IMR-90 (cell line): ENCODE measurements at regions not wholly inside any gene's neighbourhood (a gene's known extent, or its start where the extent isn't known, plus 50 kb on each side); places are given as distances from the start of the nearest gene placed in this dataset.
"Not testable (repeated sequence)": the region's sequence is repeated elsewhere in the genome, so short reads cannot be mapped to it uniquely, and the experiment has no call there.

ENCODE experiments used
- ATAC-seq: fragments of 200-7000 bp; cut with Tn5 transposase; 2 replicates; pipeline ENCODE4 v1.9.1; 2020; ENCODE audit warnings: low read depth, mild to moderate bottlenecking, moderate library complexity
- BruUV-seq: library from RNA; stranded (reverse); fragments of 400-500 nt; replicated peaks from 2 replicates; lab custom pipeline; 2021; lab: Mats Ljungman, UMichigan
- CTCF ChIA-PET: fragments of 300-600 bp; formaldehyde crosslinking; extraction: SDS; loops from one replicate; lab custom pipeline; 2021; ENCODE audit warnings: antibody characterized with exemption; lab: Yijun Ruan, JAX
- POLR2A ChIA-PET: fragments of 300-600 bp; sonication (Branson Sonifier 250); formaldehyde crosslinking; loops from one replicate; lab custom pipeline; 2022; ENCODE audit warnings: antibody characterized with exemption; ENCODE audit not compliant: unreplicated experiment; lab: Charles Lee
- DNase-seq: peaks from one replicate; pipeline ENCODE4 v3.0.0; 2013
- H2AFZ ChIP-seq: replicated peaks from 2 replicates; pipeline ENCODE3; 2013; ENCODE audit warnings: low read length, mild to moderate bottlenecking; ENCODE audit not compliant: poor library complexity
- H2AK5ac ChIP-seq: 2 replicates; pipeline ENCODE4 v1.6.1; 2013; ENCODE audit warnings: low read depth, low read length, inconsistent platforms
- H2AK9ac ChIP-seq: replicated peaks from 2 replicates; pipeline ENCODE3; 2013; ENCODE audit warnings: mild to moderate bottlenecking, low read depth, low read length, moderate library complexity; ENCODE audit not compliant: poor library complexity
- H2BK120ac ChIP-seq: 2 replicates; pipeline ENCODE4 v1.6.1; 2013; ENCODE audit warnings: low read depth, low read length, inconsistent platforms
- H2BK15ac ChIP-seq: 3 replicates; pipeline ENCODE4 v1.6.1; 2013; ENCODE audit warnings: low read depth, low read length, inconsistent platforms
- H2BK20ac ChIP-seq: 2 replicates; pipeline ENCODE4 v1.6.1; 2013; ENCODE audit warnings: low read depth, mild to moderate bottlenecking, inconsistent platforms, low read length, moderate library complexity
- H2BK5ac ChIP-seq: 2 replicates; pipeline ENCODE4 v1.6.1; 2013; ENCODE audit warnings: mild to moderate bottlenecking, low read depth, low read length, inconsistent platforms; ENCODE audit not compliant: poor library complexity, severe bottlenecking
- H3K14ac ChIP-seq: replicated peaks from 2 replicates; pipeline ENCODE4 v1.6.1; 2013; ENCODE audit warnings: low read depth, low read length, inconsistent platforms
- H3K18ac ChIP-seq: 2 replicates; pipeline ENCODE4 v1.6.1; 2013; ENCODE audit warnings: low read depth, low read length, control low read depth
- H3K23ac ChIP-seq: 2 replicates; pipeline ENCODE4 v1.6.1; 2013; ENCODE audit warnings: low read depth, low read length, inconsistent platforms
- H3K27ac ChIP-seq: 2 replicates; pipeline ENCODE4 v1.5.1; 2013; ENCODE audit warnings: mild to moderate bottlenecking, control low read depth, low read length; ENCODE audit not compliant: insufficient read depth
- H3K27me3 ChIP-seq: 2 replicates; pipeline ENCODE4 v1.6.1; 2013; ENCODE audit warnings: low read length; ENCODE audit not compliant: control insufficient read depth, insufficient read depth
- H3K36me3 ChIP-seq: 2 replicates; pipeline ENCODE4 v1.6.1; 2013; ENCODE audit warnings: low read length, mixed read lengths; ENCODE audit not compliant: control insufficient read depth, insufficient read depth
- H3K4ac ChIP-seq: 2 replicates; pipeline ENCODE4 v1.6.1; 2013; ENCODE audit warnings: low read depth, low read length, inconsistent platforms
- H3K4me1 ChIP-seq: 2 replicates; pipeline ENCODE4 v1.6.1; 2013; ENCODE audit warnings: low read length, mixed read lengths; ENCODE audit not compliant: control insufficient read depth, insufficient read depth
- H3K4me2 ChIP-seq: 2 replicates; pipeline ENCODE4 v1.6.1; 2013; ENCODE audit warnings: low read depth, mild to moderate bottlenecking, control low read depth, low read length, moderate library complexity
- H3K4me3 ChIP-seq: 2 replicates; pipeline ENCODE4 v1.5.1; 2013; ENCODE audit warnings: low read depth, mild to moderate bottlenecking, control low read depth, low read length, moderate library complexity; ENCODE audit not compliant: insufficient read depth
- H3K56ac ChIP-seq: 2 replicates; pipeline ENCODE4 v1.6.1; 2013; ENCODE audit warnings: low read length, inconsistent platforms; ENCODE audit not compliant: insufficient read depth; ENCODE audit errors: extremely low read depth
- H3K79me1 ChIP-seq, 2 experiments: 2 replicates each; pipeline ENCODE4 v1.6.1; 2013; ENCODE audit warnings: low read length in 2 of 2, inconsistent platforms in 1 of 2, low read depth in 1 of 2
- H3K9ac ChIP-seq: 2 replicates; pipeline ENCODE4 v1.6.1; 2013; ENCODE audit warnings: low read depth, low read length, control low read depth
- H3K9me1 ChIP-seq: 2 replicates; pipeline ENCODE4 v1.6.1; 2013; ENCODE audit warnings: low read length, inconsistent platforms; ENCODE audit not compliant: insufficient read depth
- H3K9me3 ChIP-seq: 2 replicates; pipeline ENCODE4 v1.6.1; 2013; ENCODE audit warnings: low read length; ENCODE audit not compliant: control insufficient read depth, insufficient read depth
- H4K20me1 ChIP-seq: 2 replicates; pipeline ENCODE4 v1.6.1; 2013; ENCODE audit warnings: low read length, inconsistent platforms; ENCODE audit not compliant: insufficient read depth
- H4K5ac ChIP-seq: 2 replicates; pipeline ENCODE4 v1.6.1; 2013; ENCODE audit warnings: mild to moderate bottlenecking, low read depth, low read length, control low read depth
- H4K8ac ChIP-seq, 2 experiments: 2 replicates each; pipeline ENCODE4 v1.6.1; 2013; ENCODE audit warnings: low read depth in 2 of 2, low read length in 2 of 2, control low read depth in 1 of 2, inconsistent platforms in 1 of 2
- H4K91ac ChIP-seq: 2 replicates; pipeline ENCODE4 v1.6.1; 2013; ENCODE audit warnings: low read depth, low read length, inconsistent platforms; ENCODE audit not compliant: insufficient read depth
- WGBS, 2 experiments: methylation state at CpG; one replicate each; pipeline versions ENCODE4 v1.1.5 to v1.1.7; 2013; ENCODE audit warnings: missing lambda C conversion rate in 2 of 2; ENCODE audit not compliant: insufficient read length in 1 of 2; ENCODE audit errors: extremely low coverage in 2 of 2; 5-methylcytosine and 5-hydroxymethylcytosine counted together
- dilution Hi-C: fragments of 300-500 bp; cut with HindIII; formaldehyde crosslinking; loops from one replicate; pipeline ENCODE4 v1.14.3; 2018; ENCODE audit warnings: low sequenced_read_pairs; ENCODE audit not compliant: unreplicated experiment
- in situ Hi-C: fragments of 300-500 bp; cut with MboI; formaldehyde crosslinking; loops from 3 replicates; pipeline ENCODE4 v1.14.3; 2019; ENCODE audit warnings: low sequenced_read_pairs, inconsistent platforms, mixed read lengths
- intact Hi-C: fragments of 100-400 bp; cut with micrococcal nuclease; formaldehyde crosslinking; loops from 2 replicates; pipeline ENCODE4 v1.10.0; 2022

DNA sequence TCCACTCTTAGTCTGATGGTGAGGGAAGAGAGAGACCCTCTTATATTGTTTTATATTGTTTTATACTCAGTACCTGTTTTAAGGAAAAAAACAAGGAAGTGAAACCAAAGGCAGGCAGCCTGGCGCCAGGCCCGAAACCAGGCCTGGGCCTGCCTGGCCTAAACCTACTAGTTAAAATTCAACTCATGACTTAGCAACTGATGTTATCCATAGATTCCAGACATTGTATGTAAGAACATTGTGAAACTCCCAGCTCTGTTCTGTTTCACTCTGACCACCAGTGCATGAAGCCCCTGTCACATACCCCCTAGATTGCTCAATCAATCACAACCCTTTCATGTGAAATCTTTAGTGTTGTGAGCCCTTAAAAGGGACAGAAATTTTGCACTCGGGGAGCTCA, 1226.7 kb downstream of the ROBO2 start:
- H3K14ac ChIP-seq, POLR2A ChIA-PET, H3K23ac ChIP-seq, CTCF ChIA-PET, H3K56ac ChIP-seq, H3K4me2 ChIP-seq, H4K8ac ChIP-seq, H2AK9ac ChIP-seq, H3K27me3 ChIP-seq, H2BK15ac ChIP-seq, dilution Hi-C loops, H4K20me1 ChIP-seq, BruUV-seq, H3K18ac ChIP-seq, H3K36me3 ChIP-seq, H2BK5ac ChIP-seq, H2BK20ac ChIP-seq, H3K4me3 ChIP-seq, ATAC-seq, H2BK120ac ChIP-seq, H3K79me1 ChIP-seq, H3K9me1 ChIP-seq, H3K4me1 ChIP-seq, H2AK5ac ChIP-seq, H4K91ac ChIP-seq, DNase-seq, H3K27ac ChIP-seq, H3K4ac ChIP-seq, H3K9ac ChIP-seq, H4K5ac ChIP-seq, H2AFZ ChIP-seq, H3K9me3 ChIP-seq, intact Hi-C loops: not testable (repeated sequence)
- WGBS, 2 experiments, result no CpG with 5 or more reads among the region's 3 CpGs
- in situ Hi-C loops, result loop anchor here (25.0 kb wide), 1 partner anchor 771 kb away; no protein-coding TSS in a partner anchor
